GM19452 (cell line): ENCODE measurements at regions not wholly inside any gene's neighbourhood (a gene's known extent, or its start where the extent isn't known, plus 50 kb on each side); places are given as distances from the start of the nearest gene placed in this dataset.

Experiments
- ATAC-seq: cut with Tn5 transposase; IDR thresholded peaks from one replicate; pipeline ENCODE4 v1.9.1; 2021; ENCODE audit not compliant: unreplicated experiment

DNA sequence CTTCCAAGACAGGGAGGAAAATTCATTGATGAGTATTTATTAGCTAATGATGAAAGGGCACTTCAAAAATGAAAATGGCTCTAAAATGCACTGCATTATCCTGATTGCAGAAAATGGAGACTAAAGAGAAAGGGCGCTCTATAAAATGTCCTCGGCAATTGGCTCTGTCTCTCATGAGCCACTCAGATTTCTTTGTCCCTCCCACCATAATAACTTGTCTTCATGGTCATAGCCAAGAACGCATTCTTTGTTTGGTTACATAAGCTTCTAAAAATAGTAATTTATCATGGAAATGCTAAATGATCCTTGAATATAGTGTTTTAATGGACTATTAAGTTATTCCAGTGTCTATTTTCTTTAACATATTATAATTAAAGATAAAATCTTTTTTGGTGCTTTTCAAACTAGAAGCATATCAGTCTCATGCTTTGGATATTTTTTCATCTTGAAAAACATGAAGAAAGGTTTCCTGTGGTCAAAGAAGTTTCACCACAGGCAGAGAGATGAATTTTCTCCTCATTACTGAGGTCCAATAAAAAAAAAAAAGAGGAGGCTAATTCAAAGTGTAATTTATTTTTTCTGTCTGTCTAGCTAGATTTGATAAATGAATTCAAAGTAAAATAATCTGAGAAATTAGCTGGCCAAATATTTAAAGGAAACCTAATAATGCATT is 238.1 kb upstream of the BLID start:
- no peak for ATAC-seq

DNA sequence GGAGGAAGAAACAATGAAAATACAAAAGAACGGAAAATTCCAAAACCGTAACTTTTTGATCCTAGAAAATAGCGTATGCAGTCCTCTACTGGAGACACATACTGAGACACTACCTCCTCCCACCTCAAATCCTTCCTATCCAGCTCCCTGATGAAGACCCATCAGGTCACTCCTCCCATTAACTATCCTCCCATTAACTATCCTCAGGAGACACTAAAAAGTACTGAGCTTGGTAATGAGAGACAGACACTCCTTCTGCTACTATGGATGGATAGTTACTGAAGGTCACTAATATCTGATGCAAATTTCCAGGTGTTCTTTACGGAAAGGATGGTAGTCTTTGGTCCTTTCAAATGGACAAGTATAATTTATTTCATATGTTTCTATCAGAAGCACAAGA is 237.5 kb upstream of the BLID start:
- ATAC-seq = no peak

DNA sequence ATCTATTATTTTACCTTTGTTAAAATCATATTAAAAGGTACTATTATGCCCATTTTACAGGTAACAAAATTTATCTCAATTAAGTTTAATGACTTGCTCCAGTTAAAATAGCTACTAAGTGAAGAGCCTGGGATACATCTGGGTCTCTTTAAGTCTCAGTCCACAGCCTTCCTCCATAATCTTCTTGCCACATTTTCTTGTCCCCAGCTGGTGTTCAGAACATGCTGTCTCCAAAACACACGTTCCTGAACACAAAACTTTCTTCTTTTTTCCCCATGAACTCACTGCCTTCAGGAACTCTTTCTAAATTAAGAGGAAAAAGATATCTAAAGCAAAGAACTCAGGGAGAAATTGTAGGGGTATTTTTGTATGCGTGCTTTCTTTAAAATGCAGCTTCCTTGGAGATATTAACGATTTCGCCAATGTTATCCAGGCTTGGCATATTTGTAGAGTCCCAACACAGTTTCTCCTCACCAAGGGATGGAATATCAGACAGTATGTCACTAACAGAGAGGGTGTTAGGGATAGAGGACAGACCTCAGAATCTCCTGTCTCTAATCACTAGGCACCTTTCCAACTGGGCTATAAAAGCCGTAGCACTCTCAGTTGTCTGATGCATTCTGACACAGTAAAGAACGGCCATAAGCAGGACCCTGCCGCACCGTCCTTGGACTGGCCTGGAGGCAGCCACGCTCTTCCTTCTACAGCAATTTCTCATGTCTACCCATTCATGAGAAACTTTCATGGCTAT is 232.8 kb upstream of the BLID start:
- no peak for ATAC-seq

DNA sequence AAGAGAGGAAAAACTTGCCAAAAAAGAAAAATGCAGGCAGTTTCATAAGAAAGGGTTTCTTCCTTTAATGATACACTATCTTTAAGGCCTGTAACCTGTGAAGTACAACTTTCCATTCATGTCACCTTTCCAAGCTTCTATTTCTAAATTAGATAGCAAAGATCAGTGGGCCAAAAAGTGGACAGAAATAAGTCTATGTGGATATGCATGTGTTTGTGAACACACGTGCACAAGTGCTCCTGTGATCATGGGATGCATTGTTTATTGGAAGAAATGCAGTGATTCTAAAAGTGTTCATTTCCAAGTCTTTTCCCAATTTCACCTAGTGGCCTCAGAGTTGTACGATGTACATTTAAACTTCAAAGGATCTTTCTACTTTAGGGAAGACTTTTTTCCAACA is 230.0 kb upstream of the BLID start:
- ATAC-seq = no peak

DNA sequence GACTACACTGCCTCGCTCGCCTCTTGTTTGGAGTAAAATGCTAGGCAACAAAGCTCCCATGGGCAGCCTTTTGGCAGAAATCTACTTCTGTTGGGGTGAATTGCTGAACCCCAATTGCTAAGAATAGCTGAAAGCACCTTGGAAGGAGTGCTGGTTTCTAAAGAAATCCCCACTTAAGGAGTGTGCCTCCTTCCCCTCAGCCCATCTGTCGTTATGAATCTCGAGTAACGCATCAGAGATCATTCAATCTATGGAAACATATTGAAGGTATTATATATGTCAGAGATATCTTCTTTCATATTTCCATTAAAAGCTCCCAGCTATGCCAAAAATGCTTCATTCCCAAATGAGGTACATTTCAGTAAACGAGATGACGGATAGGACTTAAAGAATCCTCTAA is 229.6 kb upstream of the BLID start:
- no peak for ATAC-seq

DNA sequence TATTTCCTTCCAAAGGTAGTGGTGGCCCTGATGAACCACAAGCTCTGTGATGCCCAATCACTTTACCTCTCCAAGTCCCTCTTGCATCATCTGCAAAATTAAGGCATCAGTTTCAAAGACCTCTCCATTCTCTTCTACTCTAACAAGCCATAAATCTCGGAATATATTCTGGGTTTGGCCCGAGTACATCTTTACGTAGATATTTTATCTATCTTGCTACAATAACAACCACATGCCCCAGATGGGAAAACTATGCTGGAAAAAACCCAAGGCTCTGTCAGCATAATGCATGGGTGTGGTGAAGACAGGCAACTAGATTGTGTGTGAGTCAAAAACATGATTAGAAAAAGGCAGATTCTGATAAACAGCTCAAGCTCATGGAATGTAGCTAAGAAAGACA is 228.2 kb upstream of the BLID start:
- ATAC-seq = no peak

DNA sequence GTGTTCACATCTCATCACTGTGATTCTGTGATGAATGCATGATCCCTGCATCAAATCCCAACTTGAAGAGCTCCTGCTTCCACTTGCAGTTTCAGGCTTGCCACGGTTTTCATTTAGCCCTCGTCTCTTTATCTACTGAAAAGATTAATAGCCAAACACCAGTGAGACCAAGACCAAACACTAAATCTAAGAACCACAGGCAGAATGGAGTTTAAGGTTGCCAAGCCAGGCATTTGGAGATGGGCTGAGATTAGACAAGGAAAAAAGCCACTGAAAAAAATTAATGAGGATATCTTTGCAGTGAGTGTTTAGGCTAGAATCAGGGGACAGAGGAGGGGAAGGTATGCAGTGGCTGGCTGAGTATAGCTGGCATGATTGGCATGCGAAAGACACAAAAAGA is 227.2 kb upstream of the BLID start:
- no peak for ATAC-seq

DNA sequence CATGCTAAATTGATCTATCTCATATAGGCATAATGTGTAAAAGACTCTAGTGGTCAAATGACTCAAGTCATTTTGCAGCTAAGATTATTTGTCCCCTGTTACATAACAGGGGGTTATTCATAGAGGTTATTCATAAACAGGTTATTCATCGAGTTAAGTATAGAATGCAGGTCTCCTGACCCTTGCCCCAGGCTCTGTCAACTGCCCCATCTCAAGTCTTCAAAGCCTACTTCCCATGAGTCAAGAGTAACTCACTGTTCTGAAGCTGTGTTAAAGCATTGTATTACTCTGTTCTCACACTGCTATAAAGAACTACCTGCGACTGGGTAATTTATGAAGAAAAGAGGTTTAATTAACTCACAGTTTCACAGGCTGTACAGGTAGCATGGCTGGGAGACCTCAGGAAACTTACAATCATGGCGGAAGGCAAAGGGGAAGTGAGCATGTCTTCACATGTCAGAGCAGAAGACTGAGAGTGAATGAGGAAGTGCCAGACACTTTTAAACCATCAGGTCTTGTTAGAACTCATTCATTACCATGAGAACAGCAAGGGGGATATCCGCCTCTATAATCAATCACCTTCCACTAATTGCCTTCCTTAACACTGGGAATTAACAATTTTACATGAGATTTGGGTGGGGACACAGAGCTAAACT is 226.2 kb upstream of the BLID start:
- no peak for ATAC-seq

DNA sequence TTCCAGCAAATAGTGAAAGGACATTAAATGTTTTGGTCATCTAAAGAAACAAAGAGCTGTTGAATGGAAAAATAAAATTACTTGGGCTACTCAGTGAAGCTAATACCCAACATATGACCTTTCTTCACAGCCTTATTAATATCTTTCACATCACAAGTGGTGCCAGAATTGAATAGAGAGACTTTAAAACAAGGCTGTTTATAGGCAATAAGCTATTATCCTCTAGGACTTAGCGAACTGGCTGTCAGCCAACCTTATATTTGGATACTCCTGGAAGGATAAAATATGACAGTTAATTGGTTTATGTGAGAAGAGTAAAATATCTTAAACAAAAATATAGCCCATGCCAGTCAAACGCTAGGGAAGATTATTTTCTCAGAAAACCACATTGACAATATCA is 225.5 kb upstream of the BLID start:
- ATAC-seq = no peak

DNA sequence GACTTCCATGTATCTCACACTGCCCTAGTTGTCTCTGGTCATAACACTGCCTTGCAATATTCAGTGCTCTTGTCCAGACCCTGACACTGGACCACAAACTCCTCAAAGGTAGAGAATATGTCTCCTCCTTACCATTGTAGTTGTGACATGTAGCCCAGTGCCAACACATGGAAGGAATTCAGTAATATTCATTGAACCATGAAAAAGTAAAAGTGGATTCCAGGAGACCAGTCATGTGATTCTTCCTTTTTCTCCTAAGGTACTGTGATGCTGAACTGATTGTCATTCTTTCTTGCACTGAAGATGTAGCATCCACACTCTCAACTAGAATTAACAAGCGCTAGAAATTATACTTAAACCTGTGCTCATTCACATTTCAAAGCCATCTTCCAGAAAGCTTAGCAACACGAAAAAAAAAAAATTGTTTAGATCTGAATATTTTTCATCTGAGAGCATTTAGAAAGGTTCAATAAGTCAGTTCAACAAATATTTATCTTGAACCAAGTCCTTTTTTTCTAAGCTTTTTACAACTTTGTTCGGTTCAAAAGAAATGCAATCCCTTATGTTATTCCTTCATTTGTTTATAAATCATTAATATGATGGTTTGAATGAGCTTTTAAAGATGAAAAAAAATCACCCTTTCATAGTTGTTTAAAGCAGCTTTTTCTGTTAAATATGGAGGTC is 224.7 kb upstream of the BLID start:
- no peak for ATAC-seq

DNA sequence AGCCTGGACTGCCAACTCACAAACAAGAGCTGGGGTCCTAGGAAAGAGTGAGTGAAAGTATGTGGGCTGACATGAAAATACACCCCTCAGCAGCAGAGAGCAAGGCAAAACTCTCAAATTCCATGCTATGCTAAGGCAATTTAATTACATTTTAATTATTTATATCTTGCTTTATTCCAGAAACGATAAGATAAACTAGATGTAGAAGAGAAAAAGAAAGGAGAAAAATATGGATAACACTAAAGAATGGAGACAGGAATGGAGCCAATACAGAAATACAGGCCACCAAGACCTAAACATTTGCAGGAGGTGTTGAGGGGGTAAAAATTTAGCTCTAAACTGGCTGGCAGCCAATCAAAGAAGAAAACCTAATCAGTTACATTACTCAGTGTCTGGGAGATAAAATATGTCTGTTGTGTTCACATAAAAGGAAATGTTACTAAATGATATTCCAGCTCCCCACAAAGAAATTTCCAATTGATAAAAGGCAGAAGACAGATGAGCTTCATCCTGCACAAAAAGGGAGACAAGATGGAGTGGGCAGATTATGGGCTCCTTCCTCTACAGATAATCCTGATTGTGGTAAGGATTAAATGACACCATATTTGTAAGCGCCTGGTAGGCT is 223.5 kb upstream of the BLID start:
- no peak for ATAC-seq

DNA sequence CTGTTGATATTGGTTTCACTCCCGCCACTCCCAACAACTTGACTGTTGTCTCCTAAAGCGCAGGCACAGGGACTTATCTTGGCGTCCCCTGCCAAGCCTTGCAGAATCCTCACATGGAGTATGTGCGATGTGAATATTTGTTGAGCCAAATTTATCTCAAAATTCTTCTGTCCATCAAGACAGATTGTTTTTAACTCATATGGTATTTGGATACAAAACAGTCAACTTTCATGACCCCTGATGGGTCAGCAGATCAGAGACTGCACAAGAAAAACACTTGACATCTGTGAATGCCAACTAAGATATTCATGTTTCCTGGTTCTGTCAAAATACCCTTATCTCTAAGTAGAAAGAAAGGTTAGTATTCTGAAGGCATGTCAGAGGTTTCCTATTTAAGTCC is 221.7 kb upstream of the BLID start:
- no peak for ATAC-seq

DNA sequence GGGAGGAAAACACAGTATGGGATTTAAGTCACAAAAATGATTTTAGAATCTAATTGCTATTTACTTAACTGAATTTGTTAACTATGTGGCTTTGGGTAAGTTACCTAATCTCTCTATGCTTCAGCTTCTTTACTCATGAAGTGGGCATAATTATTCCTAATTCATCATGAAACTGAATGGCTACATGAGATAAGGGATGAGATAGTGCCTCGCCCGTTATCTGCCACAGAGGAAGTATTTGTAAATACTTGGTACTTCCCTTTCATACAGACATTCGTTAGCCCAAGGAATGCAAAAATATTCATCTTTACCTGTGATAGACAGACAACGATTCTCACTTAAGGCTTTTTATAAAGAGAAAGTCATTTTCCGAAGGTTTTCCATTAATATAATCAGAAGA is 221.2 kb upstream of the BLID start:
- no peak for ATAC-seq

DNA sequence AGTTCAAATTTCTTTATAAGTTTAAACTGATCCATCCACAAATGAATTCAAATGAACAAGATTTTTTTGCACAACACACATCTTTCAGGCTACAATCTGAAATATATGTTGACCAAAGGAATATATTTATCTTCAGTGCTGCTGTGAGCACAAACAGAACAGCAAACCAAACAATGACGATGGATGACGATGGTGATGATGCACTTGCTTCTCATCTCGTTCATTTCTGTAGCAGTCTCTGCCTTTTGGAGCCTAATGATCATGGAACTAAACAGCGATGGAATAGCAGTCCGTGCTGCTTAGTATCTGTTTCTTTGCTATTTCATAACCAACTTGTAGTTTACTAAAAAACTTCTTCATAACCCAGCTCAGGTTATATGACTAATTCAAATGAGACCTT is 220.7 kb upstream of the BLID start:
- no peak for ATAC-seq

DNA sequence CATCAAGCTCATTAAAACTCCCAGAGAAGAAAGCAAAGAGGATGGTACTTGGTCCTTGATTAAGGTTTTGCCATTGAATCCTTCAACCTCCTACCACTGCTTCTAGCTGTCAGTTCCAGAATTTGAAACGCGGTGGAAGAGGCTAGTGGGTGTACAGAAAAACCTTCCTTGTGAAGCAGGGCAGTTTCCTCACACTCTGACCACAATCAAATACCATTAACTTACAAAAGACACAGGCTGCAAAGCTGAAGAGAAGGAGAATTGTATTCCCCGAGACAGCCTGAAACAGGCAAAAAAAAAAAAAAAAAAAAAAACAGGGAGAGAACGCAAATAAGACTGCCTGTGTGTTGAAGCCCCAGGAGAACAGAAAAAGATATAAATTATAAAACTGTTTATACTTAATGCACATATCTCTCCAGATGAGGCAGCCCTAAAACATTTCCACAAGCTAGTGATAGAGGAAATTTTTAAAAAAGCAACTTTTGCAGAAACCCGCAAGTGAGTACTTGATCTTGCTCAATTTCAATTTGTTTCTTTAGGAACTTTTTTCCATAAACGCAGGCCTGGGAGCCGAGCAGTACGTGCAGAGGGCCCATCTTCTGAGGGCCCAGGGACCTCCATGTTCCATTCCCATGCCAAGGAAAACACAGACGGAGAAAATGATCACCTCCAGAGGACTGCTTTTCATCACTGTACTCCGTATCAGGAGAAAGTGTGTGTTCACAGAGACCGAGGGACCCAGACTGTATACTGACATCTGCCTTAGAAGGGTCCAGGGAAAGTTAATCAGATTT is 218.7 kb upstream of the BLID start:
- no peak for ATAC-seq

DNA sequence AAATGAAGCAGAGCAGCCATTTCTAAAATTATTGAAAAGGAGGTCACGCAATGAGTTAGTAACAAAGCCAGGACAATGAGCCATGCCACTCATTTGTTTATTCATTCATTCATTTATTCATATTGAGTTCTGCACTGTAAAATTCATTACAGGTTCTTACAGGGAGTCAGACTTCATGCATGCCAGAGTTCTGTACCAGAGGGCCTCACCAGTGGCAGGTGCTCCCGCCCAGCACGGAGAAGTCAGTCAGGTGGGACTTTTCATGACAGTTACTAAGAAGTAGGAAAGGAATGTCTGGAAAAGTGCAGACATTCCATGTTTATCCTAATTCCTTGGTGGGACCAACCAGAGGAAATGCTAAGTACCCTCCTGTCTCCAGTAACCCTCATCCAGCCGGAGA is 217.5 kb upstream of the BLID start:
- ATAC-seq = no peak

DNA sequence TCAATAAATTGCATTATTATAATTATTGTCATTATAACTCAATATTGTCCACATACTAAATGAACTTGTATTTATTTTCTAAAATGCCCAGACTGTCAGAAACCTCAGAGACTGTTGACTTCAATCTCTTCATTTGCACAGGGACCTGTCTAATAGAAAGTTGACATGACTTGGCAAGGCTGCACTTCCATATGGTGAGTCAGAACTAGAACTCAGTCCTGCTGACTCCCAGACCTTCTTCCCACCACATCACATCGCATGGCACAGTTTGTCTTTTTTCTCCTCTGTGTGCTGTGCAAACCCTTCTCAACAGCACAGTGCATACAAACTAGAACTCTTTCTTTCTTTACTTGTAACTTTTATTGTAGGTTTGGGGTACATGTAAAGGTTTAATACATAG is 215.1 kb upstream of the BLID start:
- ATAC-seq = no peak

DNA sequence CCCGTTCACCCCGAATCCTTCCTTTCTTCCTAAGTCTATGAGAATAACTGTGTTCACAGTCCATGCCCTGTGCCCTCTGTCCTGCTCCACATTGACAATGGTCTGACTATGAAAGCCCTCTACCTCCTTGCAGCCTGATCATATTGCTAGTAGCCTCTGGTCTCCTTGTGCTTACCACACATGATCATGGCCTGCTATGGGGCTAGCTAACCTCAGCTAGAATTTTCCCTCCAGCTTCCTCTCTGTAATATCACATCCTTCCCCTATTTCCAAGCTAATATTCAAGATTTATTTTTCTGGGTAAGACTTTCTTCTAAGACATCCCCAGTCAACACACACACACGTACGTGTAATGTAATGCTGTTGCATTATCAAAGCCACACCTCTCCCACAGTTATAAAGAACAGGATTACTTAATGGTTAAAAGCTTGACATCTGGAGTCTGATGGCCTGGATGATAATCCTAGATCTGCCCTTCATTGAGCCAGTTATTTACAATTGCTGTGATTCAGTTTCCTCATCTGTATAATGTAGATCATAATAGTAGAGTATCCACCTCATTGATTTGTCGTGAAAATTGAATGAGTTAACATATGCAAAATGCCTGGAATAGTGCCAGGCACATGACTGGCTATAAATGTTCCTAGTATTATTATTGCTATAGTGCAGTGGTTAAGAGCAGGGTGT is 214.4 kb upstream of the BLID start:
- no peak for ATAC-seq

DNA sequence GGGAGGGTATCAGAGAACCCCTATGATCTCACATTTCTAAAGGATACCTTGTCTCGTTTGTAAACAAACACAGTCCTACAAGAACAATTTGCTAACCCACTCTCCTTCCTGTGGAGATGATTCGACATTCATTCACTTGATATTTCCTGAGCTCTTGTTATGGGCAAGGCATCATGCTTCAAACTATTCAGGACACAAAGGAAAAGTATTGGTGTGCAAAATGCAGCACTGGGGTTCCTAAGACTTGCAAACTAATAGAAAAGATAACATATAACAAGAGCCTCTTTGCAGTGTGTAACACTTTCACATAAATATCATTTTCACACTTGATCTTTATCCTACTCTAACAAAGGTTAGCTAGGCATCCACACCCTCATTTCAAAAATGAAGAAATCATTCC is 211.5 kb upstream of the BLID start:
- no peak for ATAC-seq
